ENCODE measurements at regions not wholly inside any gene's neighbourhood (a gene's known extent, or its start where the extent isn't known, plus 50 kb on each side); places are given as distances from the start of the nearest gene placed in this dataset.

- TF ChIP-seq, protein P1, sequence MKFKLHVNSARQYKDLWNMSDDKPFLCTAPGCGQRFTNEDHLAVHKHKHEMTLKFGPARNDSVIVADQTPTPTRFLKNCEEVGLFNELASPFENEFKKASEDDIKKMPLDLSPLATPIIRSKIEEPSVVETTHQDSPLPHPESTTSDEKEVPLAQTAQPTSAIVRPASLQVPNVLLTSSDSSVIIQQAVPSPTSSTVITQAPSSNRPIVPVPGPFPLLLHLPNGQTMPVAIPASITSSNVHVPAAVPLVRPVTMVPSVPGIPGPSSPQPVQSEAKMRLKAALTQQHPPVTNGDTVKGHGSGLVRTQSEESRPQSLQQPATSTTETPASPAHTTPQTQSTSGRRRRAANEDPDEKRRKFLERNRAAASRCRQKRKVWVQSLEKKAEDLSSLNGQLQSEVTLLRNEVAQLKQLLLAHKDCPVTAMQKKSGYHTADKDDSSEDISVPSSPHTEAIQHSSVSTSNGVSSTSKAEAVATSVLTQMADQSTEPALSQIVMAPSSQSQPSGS (CRISPR knock-in tag; IDR thresholded peaks at IDR 0.05; ENCODE audit: borderline replicate concordance, low read depth): no peak
- no peak for TF ChIP-seq TEAD1 (CRISPR knock-in tag; IDR thresholded peaks at IDR 0.05)
- TF ChIP-seq ZNF425 (CRISPR knock-in tag; conservative IDR thresholded peaks at IDR 0.05): no peak
- no peak for TF ChIP-seq RELA (CRISPR knock-in tag; IDR thresholded peaks at IDR 0.05; ENCODE audit: borderline replicate concordance)
- no peak for TF ChIP-seq ZNF263 (CRISPR knock-in tag; IDR thresholded peaks at IDR 0.05; ENCODE audit: low read depth)
- TF ChIP-seq, protein P2, sequence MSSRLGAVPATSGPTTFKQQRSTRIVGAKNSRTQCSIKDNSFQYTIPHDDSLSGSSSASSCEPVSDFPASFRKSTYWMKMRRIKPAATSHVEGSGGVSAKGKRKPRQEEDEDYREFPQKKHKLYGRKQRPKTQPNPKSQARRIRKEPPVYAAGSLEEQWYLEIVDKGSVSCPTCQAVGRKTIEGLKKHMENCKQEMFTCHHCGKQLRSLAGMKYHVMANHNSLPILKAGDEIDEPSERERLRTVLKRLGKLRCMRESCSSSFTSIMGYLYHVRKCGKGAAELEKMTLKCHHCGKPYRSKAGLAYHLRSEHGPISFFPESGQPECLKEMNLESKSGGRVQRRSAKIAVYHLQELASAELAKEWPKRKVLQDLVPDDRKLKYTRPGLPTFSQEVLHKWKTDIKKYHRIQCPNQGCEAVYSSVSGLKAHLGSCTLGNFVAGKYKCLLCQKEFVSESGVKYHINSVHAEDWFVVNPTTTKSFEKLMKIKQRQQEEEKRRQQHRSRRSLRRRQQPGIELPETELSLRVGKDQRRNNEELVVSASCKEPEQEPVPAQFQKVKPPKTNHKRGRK (CRISPR knock-in tag; IDR thresholded peaks at IDR 0.05; ENCODE audit: borderline replicate concordance): no peak
- no peak for TF ChIP-seq ZNF396 (CRISPR knock-in tag; IDR thresholded peaks at IDR 0.05; ENCODE audit: borderline replicate concordance)
These were observed 282.0 kb upstream of the ADARB2 start (continued) for GRCh38 chr10:2019281-2019680.

DNA sequence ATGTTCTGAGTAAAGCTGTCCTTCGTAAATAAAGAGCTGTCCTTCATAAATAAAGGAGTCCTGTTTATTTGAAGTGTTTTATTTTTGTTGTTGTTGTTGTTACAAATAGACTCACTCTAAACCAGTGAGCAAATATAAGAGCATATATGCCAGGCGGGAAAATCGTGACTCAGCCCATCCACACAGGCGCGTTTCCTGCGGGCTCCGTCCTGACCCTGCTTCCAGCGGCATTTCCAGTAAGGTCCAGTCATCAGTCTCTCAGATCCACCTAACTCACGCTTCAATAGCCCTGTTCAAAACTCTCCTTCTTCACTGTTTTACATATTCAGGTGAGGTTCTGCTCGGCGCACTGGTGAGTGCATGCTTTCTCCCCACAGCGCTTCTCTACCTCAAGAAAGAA lies 277.2 kb upstream of the ADARB2 start:
- H3K27ac Mint-ChIP-seq: no peak overlapping the region
- H3K36me3 Mint-ChIP-seq: no peaks in the 10 kb centered on the region
- CTCF ChIA-PET: no interaction called here
- DNase-seq (ENCODE audit: low spot score) (no peak), ATAC-seq (no peak)
- peaks cover 1% of the 10 kb centered on the region; the same call in 1 of the 2 replicates for H3K9me3 Mint-ChIP-seq
- H3K4me1 Mint-ChIP-seq: no peaks in the 10 kb centered on the region
- POLR2A ChIA-PET: no interaction called here
- H3K4me3 Mint-ChIP-seq: no peak overlapping the region
- H3K27me3 Mint-ChIP-seq (ENCODE audit: low read depth): peaks cover 6% of the 10 kb centered on the region
- TF ChIP-seq OVOL2 (CRISPR knock-in tag; IDR thresholded peaks at IDR 0.05; ENCODE audit: borderline replicate concordance): no peak
- no peak for TF ChIP-seq HMGA2 (CRISPR knock-in tag; IDR thresholded peaks at IDR 0.05)
- TF ChIP-seq IRF2 (CRISPR knock-in tag; IDR thresholded peaks at IDR 0.05; ENCODE audit: borderline replicate concordance, low read depth): no peak
- TF ChIP-seq, protein P3, sequence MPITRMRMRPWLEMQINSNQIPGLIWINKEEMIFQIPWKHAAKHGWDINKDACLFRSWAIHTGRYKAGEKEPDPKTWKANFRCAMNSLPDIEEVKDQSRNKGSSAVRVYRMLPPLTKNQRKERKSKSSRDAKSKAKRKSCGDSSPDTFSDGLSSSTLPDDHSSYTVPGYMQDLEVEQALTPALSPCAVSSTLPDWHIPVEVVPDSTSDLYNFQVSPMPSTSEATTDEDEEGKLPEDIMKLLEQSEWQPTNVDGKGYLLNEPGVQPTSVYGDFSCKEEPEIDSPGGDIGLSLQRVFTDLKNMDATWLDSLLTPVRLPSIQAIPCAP (CRISPR knock-in tag; IDR thresholded peaks at IDR 0.05): no peak
- no peak for TF ChIP-seq ZBTB21 (CRISPR knock-in tag; IDR thresholded peaks at IDR 0.05; ENCODE audit: borderline replicate concordance)
- TF ChIP-seq PREB (CRISPR knock-in tag; IDR thresholded peaks at IDR 0.05; ENCODE audit: borderline replicate concordance): no peak
- TF ChIP-seq NR3C1 (CRISPR knock-in tag; conservative IDR thresholded peaks at IDR 0.05; ENCODE audit: low read depth): no peak
- TF ChIP-seq GRHL2 (CRISPR knock-in tag; IDR thresholded peaks at IDR 0.05; ENCODE audit: insufficient replicate concordance, severe bottlenecking): no peak
- no peak for TF ChIP-seq ETV6 (CRISPR knock-in tag; IDR thresholded peaks at IDR 0.05)
- no peak for TF ChIP-seq NFYB (CRISPR knock-in tag; conservative IDR thresholded peaks at IDR 0.05; ENCODE audit: low read depth)
- no peak for TF ChIP-seq ZNF281 (CRISPR knock-in tag; IDR thresholded peaks at IDR 0.05)
- no peak for TF ChIP-seq ZNF263 (CRISPR knock-in tag; IDR thresholded peaks at IDR 0.05; ENCODE audit: low read depth)
- TF ChIP-seq, protein P4, sequence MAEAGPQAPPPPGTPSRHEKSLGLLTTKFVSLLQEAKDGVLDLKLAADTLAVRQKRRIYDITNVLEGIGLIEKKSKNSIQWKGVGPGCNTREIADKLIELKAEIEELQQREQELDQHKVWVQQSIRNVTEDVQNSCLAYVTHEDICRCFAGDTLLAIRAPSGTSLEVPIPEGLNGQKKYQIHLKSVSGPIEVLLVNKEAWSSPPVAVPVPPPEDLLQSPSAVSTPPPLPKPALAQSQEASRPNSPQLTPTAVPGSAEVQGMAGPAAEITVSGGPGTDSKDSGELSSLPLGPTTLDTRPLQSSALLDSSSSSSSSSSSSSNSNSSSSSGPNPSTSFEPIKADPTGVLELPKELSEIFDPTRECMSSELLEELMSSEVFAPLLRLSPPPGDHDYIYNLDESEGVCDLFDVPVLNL (CRISPR knock-in tag; IDR thresholded peaks at IDR 0.05; ENCODE audit: borderline replicate concordance, low read depth): no peak
- TF ChIP-seq TP53 (CRISPR knock-in tag; IDR thresholded peaks at IDR 0.05): no peak
- TF ChIP-seq, protein P5, sequence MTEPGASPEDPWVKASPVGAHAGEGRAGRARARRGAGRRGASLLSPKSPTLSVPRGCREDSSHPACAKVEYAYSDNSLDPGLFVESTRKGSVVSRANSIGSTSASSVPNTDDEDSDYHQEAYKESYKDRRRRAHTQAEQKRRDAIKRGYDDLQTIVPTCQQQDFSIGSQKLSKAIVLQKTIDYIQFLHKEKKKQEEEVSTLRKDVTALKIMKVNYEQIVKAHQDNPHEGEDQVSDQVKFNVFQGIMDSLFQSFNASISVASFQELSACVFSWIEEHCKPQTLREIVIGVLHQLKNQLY (CRISPR knock-in tag; IDR thresholded peaks at IDR 0.05): no peak
- no peak for TF ChIP-seq ZNF416 (CRISPR knock-in tag; IDR thresholded peaks at IDR 0.05)
- TF ChIP-seq, protein P6, sequence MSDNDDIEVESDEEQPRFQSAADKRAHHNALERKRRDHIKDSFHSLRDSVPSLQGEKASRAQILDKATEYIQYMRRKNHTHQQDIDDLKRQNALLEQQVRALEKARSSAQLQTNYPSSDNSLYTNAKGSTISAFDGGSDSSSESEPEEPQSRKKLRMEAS (CRISPR knock-in tag; IDR thresholded peaks at IDR 0.05): no peak
- TF ChIP-seq SMAD4 (CRISPR knock-in tag; IDR thresholded peaks at IDR 0.05): no peak
